C4-2B (cell line): ENCODE measurements at regions not wholly inside any gene's neighbourhood (a gene's known extent, or its start where the extent isn't known, plus 50 kb on each side); places are given as distances from the start of the nearest gene placed in this dataset.

Source experiments
- H3K27ac ChIP-seq: fragments of 450-650 bp; 2 replicates; pipeline ENCODE4 v1.5.1; 2017
- ZFX ChIP-seq: fragments of 450-650 bp; IDR thresholded peaks from 2 replicates; pipeline ENCODE4 v1.6.1; 2017
- TF ChIP-seq, protein P1 (sequence below): fragments of 450-650 bp; conservative IDR thresholded peaks from 2 replicates; pipeline ENCODE4 v1.5.1; 2017; ENCODE audit warnings: mild to moderate bottlenecking

DNA sequence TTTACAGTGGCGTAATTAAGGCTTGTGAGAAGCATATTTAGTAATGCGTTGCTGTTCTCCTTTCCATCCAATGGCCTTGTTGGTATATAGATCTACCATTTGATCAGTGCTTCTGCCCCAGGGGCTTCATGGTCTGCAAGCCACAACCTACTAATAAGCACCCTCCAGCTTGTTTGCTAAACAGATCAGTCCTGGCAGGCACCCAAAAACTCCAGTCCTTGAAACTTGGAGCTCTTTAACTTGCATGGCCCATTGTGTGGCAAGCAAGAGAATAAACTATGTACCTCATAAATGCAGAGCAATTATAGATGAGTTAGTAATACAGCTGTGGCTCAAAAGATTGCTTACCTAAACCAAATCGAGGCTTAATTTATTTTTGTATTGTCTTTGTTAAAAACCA lies 158.5 kb downstream of the FTCDNL1 start:
- no peak overlapping the region for H3K27ac ChIP-seq
- TF ChIP-seq, protein P1, sequence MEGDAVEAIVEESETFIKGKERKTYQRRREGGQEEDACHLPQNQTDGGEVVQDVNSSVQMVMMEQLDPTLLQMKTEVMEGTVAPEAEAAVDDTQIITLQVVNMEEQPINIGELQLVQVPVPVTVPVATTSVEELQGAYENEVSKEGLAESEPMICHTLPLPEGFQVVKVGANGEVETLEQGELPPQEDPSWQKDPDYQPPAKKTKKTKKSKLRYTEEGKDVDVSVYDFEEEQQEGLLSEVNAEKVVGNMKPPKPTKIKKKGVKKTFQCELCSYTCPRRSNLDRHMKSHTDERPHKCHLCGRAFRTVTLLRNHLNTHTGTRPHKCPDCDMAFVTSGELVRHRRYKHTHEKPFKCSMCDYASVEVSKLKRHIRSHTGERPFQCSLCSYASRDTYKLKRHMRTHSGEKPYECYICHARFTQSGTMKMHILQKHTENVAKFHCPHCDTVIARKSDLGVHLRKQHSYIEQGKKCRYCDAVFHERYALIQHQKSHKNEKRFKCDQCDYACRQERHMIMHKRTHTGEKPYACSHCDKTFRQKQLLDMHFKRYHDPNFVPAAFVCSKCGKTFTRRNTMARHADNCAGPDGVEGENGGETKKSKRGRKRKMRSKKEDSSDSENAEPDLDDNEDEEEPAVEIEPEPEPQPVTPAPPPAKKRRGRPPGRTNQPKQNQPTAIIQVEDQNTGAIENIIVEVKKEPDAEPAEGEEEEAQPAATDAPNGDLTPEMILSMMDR = no peak
- TF ChIP-seq ZFX = no peak

DNA sequence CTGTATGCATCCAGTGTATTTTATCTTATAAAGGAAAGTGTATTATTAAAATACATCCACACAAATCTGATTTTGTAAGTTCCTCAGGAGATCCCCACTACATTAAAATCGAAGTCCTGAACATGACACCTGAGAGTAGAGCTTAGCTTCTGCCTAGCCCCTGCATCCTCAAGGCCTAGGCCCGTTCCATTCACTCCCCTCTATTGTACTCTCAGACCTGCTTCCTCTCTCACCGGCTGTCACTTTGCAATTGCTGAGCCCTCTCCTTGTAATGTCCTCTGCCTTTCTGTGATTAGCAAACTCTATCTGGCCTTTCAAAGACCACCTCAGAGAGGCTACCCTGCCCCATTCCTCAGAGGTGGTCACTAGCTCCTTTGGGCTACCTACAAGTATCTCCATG lies 160.8 kb downstream of the FTCDNL1 start:
- H3K27ac ChIP-seq = no peak overlapping the region
- TF ChIP-seq, protein P1 = no peak
- no peak for TF ChIP-seq ZFX

DNA sequence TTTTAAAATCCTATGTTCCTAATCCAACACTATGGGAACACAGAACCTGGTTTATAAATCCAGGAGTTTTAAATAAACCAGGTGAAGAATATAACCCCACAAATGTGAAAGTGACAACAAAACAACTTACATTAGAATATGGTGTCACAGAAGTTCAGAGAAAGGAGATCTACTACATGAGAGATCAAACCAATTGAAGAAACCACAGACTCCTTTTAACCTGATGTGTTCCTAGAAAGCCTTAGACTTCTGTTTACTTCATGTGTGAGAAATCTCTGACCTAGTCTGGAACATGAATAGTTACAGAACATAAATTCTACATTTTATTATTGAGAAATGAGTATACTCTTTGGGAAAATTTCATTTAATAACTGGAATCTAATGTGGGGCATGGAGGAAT lies 165.3 kb downstream of the FTCDNL1 start:
- no peak overlapping the region for H3K27ac ChIP-seq
- TF ChIP-seq, protein P1 = no peak
- TF ChIP-seq ZFX = no peak

DNA sequence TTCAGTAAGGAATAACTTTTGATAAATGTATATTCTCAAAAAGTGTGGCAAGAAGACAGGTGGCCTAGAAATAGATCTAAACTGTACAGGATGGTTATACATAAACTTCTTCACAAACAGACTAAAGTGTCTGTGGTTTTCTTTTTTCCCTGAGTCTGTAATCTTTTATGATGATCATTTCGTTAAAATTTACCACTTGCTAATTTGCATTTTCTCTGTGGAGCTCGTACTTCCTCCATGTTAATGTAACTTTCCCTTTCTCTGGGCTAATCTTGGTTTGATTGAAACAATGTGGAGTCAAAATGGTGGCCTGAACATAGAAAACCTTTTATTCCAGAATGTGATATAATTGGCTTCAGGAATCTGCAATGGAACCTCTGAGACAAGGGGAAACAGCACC lies 166.2 kb downstream of the FTCDNL1 start:
- no peak overlapping the region for H3K27ac ChIP-seq
- TF ChIP-seq ZFX = no peak
- TF ChIP-seq, protein P1 = no peak

DNA sequence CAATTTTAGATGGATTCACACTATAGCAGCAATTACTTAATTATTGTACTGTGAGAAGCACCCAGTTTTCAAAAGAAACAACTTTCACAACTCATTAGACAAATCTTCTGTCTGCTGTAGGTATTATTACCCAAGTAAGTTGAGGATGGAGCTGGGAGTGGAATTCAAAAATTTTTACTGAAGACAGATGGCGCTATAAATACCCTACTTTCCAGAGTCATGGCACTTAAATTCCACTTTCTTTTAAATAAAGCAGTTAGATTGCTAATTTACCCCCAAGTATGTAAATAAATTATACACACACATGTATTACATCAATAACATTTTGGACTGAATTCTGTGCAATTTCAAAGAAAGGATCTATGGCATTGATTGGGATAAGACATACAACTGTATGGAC lies 166.8 kb downstream of the FTCDNL1 start:
- TF ChIP-seq ZFX = no peak
- TF ChIP-seq, protein P1 = peak; percentile 37
- no peak overlapping the region for H3K27ac ChIP-seq

DNA sequence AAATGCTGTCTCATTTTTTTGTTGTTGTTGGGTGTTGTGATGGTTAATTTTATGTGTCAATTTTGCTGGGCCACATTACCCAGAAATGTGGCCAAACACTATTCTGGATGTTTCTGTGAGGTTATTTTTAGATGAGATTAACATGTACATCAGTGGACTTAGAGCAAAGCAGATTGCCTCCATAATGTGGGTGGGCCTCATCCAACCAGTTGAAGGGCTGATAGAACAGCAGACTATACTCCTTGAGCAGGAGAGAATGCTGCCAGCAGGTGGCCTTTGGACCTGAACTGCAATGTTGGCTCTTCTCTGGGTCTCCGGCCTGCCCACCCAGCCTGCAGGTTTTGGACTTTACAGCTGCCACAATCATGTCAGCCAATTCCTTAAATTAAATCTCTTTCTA lies 169.0 kb downstream of the FTCDNL1 start:
- TF ChIP-seq, protein P1 = no peak
- no peak for TF ChIP-seq ZFX
- H3K27ac ChIP-seq = no peak overlapping the region

DNA sequence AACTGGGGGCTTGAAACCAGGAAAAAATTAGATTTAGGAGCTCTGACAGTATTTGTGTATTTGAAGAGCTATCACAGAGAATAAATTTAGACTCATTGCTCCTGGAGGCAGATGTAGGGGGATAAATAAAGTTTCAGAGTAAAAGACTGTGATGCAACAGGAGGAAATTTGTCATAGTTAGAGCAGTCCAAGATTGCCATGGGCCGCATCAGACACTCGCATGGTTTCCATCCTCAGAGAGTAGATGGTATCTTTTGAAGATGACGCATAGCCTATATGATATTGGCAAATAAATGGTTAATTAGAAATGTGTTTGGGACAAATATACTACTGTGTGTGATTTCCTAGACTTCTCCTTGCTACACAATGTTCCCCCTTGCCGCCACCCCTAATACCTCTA lies 170.5 kb downstream of the FTCDNL1 start:
- no peak for TF ChIP-seq ZFX
- TF ChIP-seq, protein P1 = no peak
- H3K27ac ChIP-seq = no peak overlapping the region
